ENCODE measurements at regions not wholly inside any gene's neighbourhood (a gene's known extent, or its start where the extent isn't known, plus 50 kb on each side); places are given as distances from the start of the nearest gene placed in this dataset.
A peak's percentile ranks its signal among the peaks of the same experiment; 100 is the strongest.
"Not testable (repeated sequence)": the region's sequence is repeated elsewhere in the genome, so short reads cannot be mapped to it uniquely, and the experiment has no call there.

GRCh38 chr2:111307302-111307701 lies 186.6 kb downstream of the BCL2L11 start:
- WGBS, 5 donors: 94 to 100% (median 98%) methylated on average over 3 of the region's 3 CpGs; no CpG with 5 or more reads in 1 of the 5 donors
- H3K4me1 ChIP-seq; H3K36me3 ChIP-seq; H3K9me3 ChIP-seq; H3K4me3 ChIP-seq; H3K27me3 ChIP-seq; intact Hi-C loops (cut with DNase I; ENCODE audit: low total_unique reads); H3K27ac ChIP-seq; DNase-seq: not testable (repeated sequence)

GRCh38 chr2:111309231-111310075 lies 188.7 kb downstream of the BCL2L11 start:
- intact Hi-C loops (cut with DNase I; ENCODE audit: low total_unique reads); H3K27me3 ChIP-seq; H3K9me3 ChIP-seq; H3K4me1 ChIP-seq; DNase-seq; H3K4me3 ChIP-seq; H3K36me3 ChIP-seq; H3K27ac ChIP-seq: not testable (repeated sequence)
- WGBS, 5 donors: 79 to 92% (median 86%) methylated on average over 4 to 5 of the region's 6 CpGs

GRCh38 chr2:111310395-111310794 lies 189.7 kb downstream of the BCL2L11 start:
- 48 to 100% (median 56%) methylated on average over 2 to 5 of the region's 8 CpGs; no CpG with 5 or more reads in 1 of the 5 donors for WGBS, 5 donors
- H3K27ac ChIP-seq: not testable (repeated sequence)

GRCh38 chr2:111311568-111311967 lies 190.9 kb downstream of the BCL2L11 start:
- intact Hi-C loops (cut with DNase I; ENCODE audit: low total_unique reads); H3K4me1 ChIP-seq: not testable (repeated sequence)
- WGBS, 5 donors: 89 to 100% (median 100%) methylated on average over 1 of the region's 6 CpGs; no CpG with 5 or more reads in 2 of the 5 donors

More at GRCh38 chr2:111310395-111310794, 189.7 kb downstream of the BCL2L11 start:
- DNase-seq; H3K9me3 ChIP-seq; H3K36me3 ChIP-seq; H3K27me3 ChIP-seq; intact Hi-C loops (cut with DNase I; ENCODE audit: low total_unique reads); H3K4me1 ChIP-seq; H3K4me3 ChIP-seq: not testable (repeated sequence)

GRCh38 chr2:111312897-111313607 lies 192.3 kb downstream of the BCL2L11 start:
- H3K4me3 ChIP-seq; H3K36me3 ChIP-seq; H3K4me1 ChIP-seq; intact Hi-C loops (cut with DNase I; ENCODE audit: low total_unique reads); H3K27me3 ChIP-seq; H3K9me3 ChIP-seq; H3K27ac ChIP-seq: not testable (repeated sequence)
- WGBS, 5 donors: 66 to 75% (median 73%) methylated on average over 9 to 13 of the region's 15 CpGs
- DNase-seq: peak in 1 of 2 donors; percentile 51

More at GRCh38 chr2:111311568-111311967, 190.9 kb downstream of the BCL2L11 start:
- not testable (repeated sequence) for H3K9me3 ChIP-seq, H3K4me3 ChIP-seq, H3K36me3 ChIP-seq, DNase-seq, H3K27ac ChIP-seq, H3K27me3 ChIP-seq

- H3K4me3 ChIP-seq; H3K9me3 ChIP-seq; H3K4me1 ChIP-seq; H3K27me3 ChIP-seq; H3K27ac ChIP-seq; intact Hi-C loops (cut with DNase I; ENCODE audit: low total_unique reads); H3K36me3 ChIP-seq: not testable (repeated sequence)
- peak; percentile 9 to 35 for DNase-seq
- WGBS, 5 donors: 21 to 52% (median 32%) methylated on average over 2 of the region's 3 CpGs
Observed at GRCh38 chr2:111313711-111314110, 193.0 kb downstream of the BCL2L11 start.

GRCh38 chr2:111315188-111315917 lies 194.6 kb downstream of the BCL2L11 start:
- intact Hi-C loops (cut with DNase I; ENCODE audit: low total_unique reads); H3K27ac ChIP-seq; H3K27me3 ChIP-seq; H3K4me1 ChIP-seq; DNase-seq; H3K9me3 ChIP-seq; H3K36me3 ChIP-seq; H3K4me3 ChIP-seq: not testable (repeated sequence)
- WGBS, 5 donors: 88 to 93% (median 92%) methylated on average over 8 to 11 of the region's 13 CpGs

GRCh38 chr2:111316221-111316741 lies 195.6 kb downstream of the BCL2L11 start:
- H3K4me3 ChIP-seq; H3K4me1 ChIP-seq; H3K27ac ChIP-seq; DNase-seq; H3K27me3 ChIP-seq; intact Hi-C loops (cut with DNase I; ENCODE audit: low total_unique reads); H3K36me3 ChIP-seq; H3K9me3 ChIP-seq: not testable (repeated sequence)
- 79 to 100% (median 89%) methylated on average over 3 to 8 of the region's 9 CpGs for WGBS, 5 donors

- H3K27ac ChIP-seq; DNase-seq; H3K27me3 ChIP-seq; H3K4me1 ChIP-seq; intact Hi-C loops (cut with DNase I; ENCODE audit: low total_unique reads); H3K4me3 ChIP-seq; H3K36me3 ChIP-seq; H3K9me3 ChIP-seq: not testable (repeated sequence)
- 94 to 100% (median 95%) methylated on average over 2 of the region's 2 CpGs for WGBS, 5 donors
Observed at GRCh38 chr2:111316881-111317549, 196.3 kb downstream of the BCL2L11 start.

GRCh38 chr2:111319552-111319951 lies 198.8 kb downstream of the BCL2L11 start:
- H3K9me3 ChIP-seq; H3K4me1 ChIP-seq; H3K4me3 ChIP-seq; H3K36me3 ChIP-seq; H3K27ac ChIP-seq; H3K27me3 ChIP-seq; intact Hi-C loops (cut with DNase I; ENCODE audit: low total_unique reads); DNase-seq: not testable (repeated sequence)
- WGBS, 5 donors: 63 to 84% (median 70%) methylated on average over 2 of the region's 6 CpGs; no CpG with 5 or more reads in 1 of the 5 donors

- H3K27me3 ChIP-seq; H3K9me3 ChIP-seq; H3K4me3 ChIP-seq; H3K4me1 ChIP-seq; DNase-seq; intact Hi-C loops (cut with DNase I; ENCODE audit: low total_unique reads); H3K36me3 ChIP-seq; H3K27ac ChIP-seq: not testable (repeated sequence)
- 40 to 73% (median 69%) methylated on average over 2 to 3 of the region's 3 CpGs for WGBS, 5 donors
Observed at GRCh38 chr2:111320264-111320663, 199.6 kb downstream of the BCL2L11 start.

Data from stomach (tissue), 8 donors.